ENCODE measurements at regions not wholly inside any gene's neighbourhood (a gene's known extent, or its start where the extent isn't known, plus 50 kb on each side); places are given as distances from the start of the nearest gene placed in this dataset.

GRCh38 chr2:172273910-172274571 is 153.3 kb upstream of the ITGA6 start:
- no peak for DNase-seq
- no peaks in the 10 kb centered on the region for H3K27me3 ChIP-seq (ENCODE audit: control insufficient read depth, insufficient read depth, low read length)
- WGBS (ENCODE audit: insufficient coverage): 84% methylated on average over 3 of the region's 6 CpGs
- no peak overlapping the region for H3K27ac ChIP-seq (ENCODE audit: low read length)
- no peaks in the 10 kb centered on the region for H3K36me3 ChIP-seq (ENCODE audit: control insufficient read depth, insufficient read depth, low read length)
- H3K4me1 ChIP-seq (ENCODE audit: control insufficient read depth, insufficient read depth, low read length): no peaks in the 10 kb centered on the region
- no peak overlapping the region for H3K4me3 ChIP-seq (ENCODE audit: low read length)
- H3K9me3 ChIP-seq (replicated peaks; ENCODE audit: control insufficient read depth, low read depth, low read length): peaks cover 8% of the 10 kb centered on the region

- no peak overlapping the region for H3K27ac ChIP-seq (ENCODE audit: low read length)
- H3K9me3 ChIP-seq (replicated peaks; ENCODE audit: control insufficient read depth, low read depth, low read length): peaks cover 8% of the 10 kb centered on the region
- H3K4me1 ChIP-seq (ENCODE audit: control insufficient read depth, insufficient read depth, low read length): no peaks in the 10 kb centered on the region
- DNase-seq: no peak
- no peak overlapping the region for H3K4me3 ChIP-seq (ENCODE audit: low read length)
- WGBS (ENCODE audit: insufficient coverage): 92% methylated on average over 4 of the region's 5 CpGs
- no peaks in the 10 kb centered on the region for H3K36me3 ChIP-seq (ENCODE audit: control insufficient read depth, insufficient read depth, low read length)
- no peaks in the 10 kb centered on the region for H3K27me3 ChIP-seq (ENCODE audit: control insufficient read depth, insufficient read depth, low read length)
Observed at GRCh38 chr2:172275239-172275638, 152.1 kb upstream of the ITGA6 start.

- Histone ChIP-seq H3K27ac (ENCODE audit: low read length) (no peak overlapping the region), H3K27me3 (ENCODE audit: control insufficient read depth, insufficient read depth, low read length) (no peaks in the 10 kb centered on the region), H3K4me3 (ENCODE audit: low read length) (no peak overlapping the region), H3K9me3 (replicated peaks; ENCODE audit: control insufficient read depth, low read depth, low read length) (peaks cover 8% of the 10 kb centered on the region), H3K36me3 (ENCODE audit: control insufficient read depth, insufficient read depth, low read length) (no peaks in the 10 kb centered on the region), H3K4me1 (ENCODE audit: control insufficient read depth, insufficient read depth, low read length) (no peaks in the 10 kb centered on the region)
- no peak for DNase-seq
Observed at GRCh38 chr2:172276961-172277360, 150.4 kb upstream of the ITGA6 start.

DNA sequence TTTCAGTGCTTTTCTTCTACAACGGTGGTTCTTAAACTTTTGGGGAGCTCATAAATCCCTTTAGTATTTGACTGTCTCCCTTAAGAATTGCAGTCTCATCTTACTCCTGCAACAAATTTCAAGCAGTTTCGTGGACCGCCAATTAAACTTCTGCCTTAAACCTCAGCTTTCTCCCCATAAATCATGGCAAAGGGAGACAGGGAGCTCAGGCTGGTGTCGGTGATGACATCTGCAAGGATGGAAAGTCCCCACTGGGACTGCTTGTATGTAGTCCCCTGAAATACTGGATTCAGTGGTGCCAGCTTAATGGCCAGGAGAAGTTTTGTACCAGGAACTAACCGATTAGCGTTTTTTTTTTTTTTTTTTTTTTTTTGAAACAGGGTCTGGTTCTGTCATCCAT is 148.7 kb upstream of the ITGA6 start:
- no peak overlapping the region for H3K27ac ChIP-seq (ENCODE audit: low read length)
- no peaks in the 10 kb centered on the region for H3K36me3 ChIP-seq (ENCODE audit: control insufficient read depth, insufficient read depth, low read length)
- peaks cover 5% of the 10 kb centered on the region for H3K4me1 ChIP-seq (ENCODE audit: control insufficient read depth, insufficient read depth, low read length)
- peaks cover 8% of the 10 kb centered on the region for H3K9me3 ChIP-seq (replicated peaks; ENCODE audit: control insufficient read depth, low read depth, low read length)
- H3K27me3 ChIP-seq (ENCODE audit: control insufficient read depth, insufficient read depth, low read length): no peaks in the 10 kb centered on the region
- no peak overlapping the region for H3K4me3 ChIP-seq (ENCODE audit: low read length)
- DNase-seq: no peak
- 82% methylated on average over 3 of the region's 6 CpGs for WGBS (ENCODE audit: insufficient coverage)

GRCh38 chr2:172279214-172279613 is 148.2 kb upstream of the ITGA6 start:
- Histone ChIP-seq H3K27ac (ENCODE audit: low read length) (no peak overlapping the region), H3K27me3 (ENCODE audit: control insufficient read depth, insufficient read depth, low read length) (no peaks in the 10 kb centered on the region), H3K4me3 (ENCODE audit: low read length) (no peak overlapping the region), H3K9me3 (replicated peaks; ENCODE audit: control insufficient read depth, low read depth, low read length) (peaks cover 8% of the 10 kb centered on the region), H3K36me3 (ENCODE audit: control insufficient read depth, insufficient read depth, low read length) (no peaks in the 10 kb centered on the region), H3K4me1 (ENCODE audit: control insufficient read depth, insufficient read depth, low read length) (peaks cover 9% of the 10 kb centered on the region)
- WGBS (ENCODE audit: insufficient coverage): no CpG with 5 or more reads among the region's 5 CpGs
- no peak for DNase-seq

GRCh38 chr2:172279813-172280212 is 147.6 kb upstream of the ITGA6 start:
- H3K9me3 ChIP-seq (replicated peaks; ENCODE audit: control insufficient read depth, low read depth, low read length): peaks cover 8% of the 10 kb centered on the region
- peaks cover 15% of the 10 kb centered on the region for H3K4me1 ChIP-seq (ENCODE audit: control insufficient read depth, insufficient read depth, low read length)
- DNase-seq: no peak
- no peaks in the 10 kb centered on the region for H3K36me3 ChIP-seq (ENCODE audit: control insufficient read depth, insufficient read depth, low read length)
- no peak overlapping the region for H3K4me3 ChIP-seq (ENCODE audit: low read length)
- H3K27me3 ChIP-seq (ENCODE audit: control insufficient read depth, insufficient read depth, low read length): no peaks in the 10 kb centered on the region
- no peak overlapping the region for H3K27ac ChIP-seq (ENCODE audit: low read length)

- H3K9me3 ChIP-seq (replicated peaks; ENCODE audit: control insufficient read depth, low read depth, low read length): peaks cover 8% of the 10 kb centered on the region
- DNase-seq: peak; percentile 76
- no peak overlapping the region for H3K27ac ChIP-seq (ENCODE audit: low read length)
- H3K36me3 ChIP-seq (ENCODE audit: control insufficient read depth, insufficient read depth, low read length): no peaks in the 10 kb centered on the region
- 17% methylated on average over 1 of the region's 6 CpGs for WGBS (ENCODE audit: insufficient coverage)
- H3K4me3 ChIP-seq (ENCODE audit: low read length): no peak overlapping the region
- no peaks in the 10 kb centered on the region for H3K27me3 ChIP-seq (ENCODE audit: control insufficient read depth, insufficient read depth, low read length)
- H3K4me1 ChIP-seq (ENCODE audit: control insufficient read depth, insufficient read depth, low read length): peaks cover 25% of the 10 kb centered on the region
Observed at GRCh38 chr2:172280571-172281361, 146.6 kb upstream of the ITGA6 start.

- WGBS (ENCODE audit: insufficient coverage): 71% methylated on average over 1 of the region's 3 CpGs
- no peak for DNase-seq
- no peak overlapping the region for H3K4me3 ChIP-seq (ENCODE audit: low read length)
- H3K9me3 ChIP-seq (replicated peaks; ENCODE audit: control insufficient read depth, low read depth, low read length): peaks cover 5% of the 10 kb centered on the region
- peaks cover 34% of the 10 kb centered on the region for H3K4me1 ChIP-seq (ENCODE audit: control insufficient read depth, insufficient read depth, low read length)
- H3K27me3 ChIP-seq (ENCODE audit: control insufficient read depth, insufficient read depth, low read length): no peaks in the 10 kb centered on the region
- H3K27ac ChIP-seq (ENCODE audit: low read length): no peak overlapping the region
- H3K36me3 ChIP-seq (ENCODE audit: control insufficient read depth, insufficient read depth, low read length): no peaks in the 10 kb centered on the region
Observed at GRCh38 chr2:172281648-172282570, 145.5 kb upstream of the ITGA6 start.

DNA sequence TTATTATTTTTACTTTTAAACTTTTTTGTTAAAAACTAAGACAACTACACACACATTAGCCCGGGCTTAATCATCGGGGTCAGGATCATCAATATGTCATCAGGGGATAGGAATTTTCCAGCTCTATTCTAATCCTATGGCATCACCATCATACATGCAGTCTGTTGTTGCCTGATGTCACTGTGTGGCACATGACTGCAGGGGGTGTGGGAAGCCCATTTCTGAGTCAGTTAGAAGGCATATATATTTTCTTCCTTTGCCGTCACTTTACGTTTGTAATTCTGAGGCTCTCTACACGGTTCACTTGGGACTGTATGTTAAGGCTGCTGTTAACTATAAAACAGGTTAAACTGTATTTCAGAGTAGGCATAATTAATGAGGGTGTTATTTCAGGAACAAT is 144.4 kb upstream of the ITGA6 start:
- no peak overlapping the region for H3K4me3 ChIP-seq (ENCODE audit: low read length)
- no peaks in the 10 kb centered on the region for H3K9me3 ChIP-seq (replicated peaks; ENCODE audit: control insufficient read depth, low read depth, low read length)
- H3K36me3 ChIP-seq (ENCODE audit: control insufficient read depth, insufficient read depth, low read length): no peaks in the 10 kb centered on the region
- no peaks in the 10 kb centered on the region for H3K27me3 ChIP-seq (ENCODE audit: control insufficient read depth, insufficient read depth, low read length)
- H3K27ac ChIP-seq (ENCODE audit: low read length): peak overlapping the region; percentile 67
- peaks cover 37% of the 10 kb centered on the region for H3K4me1 ChIP-seq (ENCODE audit: control insufficient read depth, insufficient read depth, low read length)
- WGBS (ENCODE audit: insufficient coverage): no CpG with 5 or more reads among the region's 5 CpGs
- DNase-seq: peak; percentile 68

GRCh38 chr2:172283476-172283875 is 143.9 kb upstream of the ITGA6 start:
- Histone ChIP-seq H3K27me3 (ENCODE audit: control insufficient read depth, insufficient read depth, low read length) (no peaks in the 10 kb centered on the region), H3K36me3 (ENCODE audit: control insufficient read depth, insufficient read depth, low read length) (no peaks in the 10 kb centered on the region), H3K27ac (ENCODE audit: low read length) (peak overlapping the region; percentile 67), H3K9me3 (replicated peaks; ENCODE audit: control insufficient read depth, low read depth, low read length) (no peaks in the 10 kb centered on the region), H3K4me3 (ENCODE audit: low read length) (no peak overlapping the region), H3K4me1 (ENCODE audit: control insufficient read depth, insufficient read depth, low read length) (peaks cover 41% of the 10 kb centered on the region)
- WGBS (ENCODE audit: insufficient coverage): 67% methylated on average over 3 of the region's 5 CpGs
- DNase-seq: peak; percentile 30

Data from muscle of leg (tissue), 3 donors.